ENCODE measurements at regions not wholly inside any gene's neighbourhood (a gene's known extent, or its start where the extent isn't known, plus 50 kb on each side); places are given as distances from the start of the nearest gene placed in this dataset.

- no peak for DNase-seq (ENCODE audit: low read depth)
- H3K4me3 ChIP-seq (ENCODE audit: low read depth, low read length), result no peak overlapping the region
- TF ChIP-seq CTCF (conservative IDR thresholded peaks at IDR 0.05; ENCODE audit: low read depth, low read length), result no peak
These were observed 336.7 kb upstream of the KCNH7 start for GRCh38 chr2:163175294-163175693.

- H3K4me3 ChIP-seq (ENCODE audit: low read depth, low read length), result no peak overlapping the region
- DNase-seq (ENCODE audit: low read depth), result no peak
- TF ChIP-seq CTCF (conservative IDR thresholded peaks at IDR 0.05; ENCODE audit: low read depth, low read length), result no peak
These were observed 335.0 kb upstream of the KCNH7 start for GRCh38 chr2:163173591-163173990.

DNA sequence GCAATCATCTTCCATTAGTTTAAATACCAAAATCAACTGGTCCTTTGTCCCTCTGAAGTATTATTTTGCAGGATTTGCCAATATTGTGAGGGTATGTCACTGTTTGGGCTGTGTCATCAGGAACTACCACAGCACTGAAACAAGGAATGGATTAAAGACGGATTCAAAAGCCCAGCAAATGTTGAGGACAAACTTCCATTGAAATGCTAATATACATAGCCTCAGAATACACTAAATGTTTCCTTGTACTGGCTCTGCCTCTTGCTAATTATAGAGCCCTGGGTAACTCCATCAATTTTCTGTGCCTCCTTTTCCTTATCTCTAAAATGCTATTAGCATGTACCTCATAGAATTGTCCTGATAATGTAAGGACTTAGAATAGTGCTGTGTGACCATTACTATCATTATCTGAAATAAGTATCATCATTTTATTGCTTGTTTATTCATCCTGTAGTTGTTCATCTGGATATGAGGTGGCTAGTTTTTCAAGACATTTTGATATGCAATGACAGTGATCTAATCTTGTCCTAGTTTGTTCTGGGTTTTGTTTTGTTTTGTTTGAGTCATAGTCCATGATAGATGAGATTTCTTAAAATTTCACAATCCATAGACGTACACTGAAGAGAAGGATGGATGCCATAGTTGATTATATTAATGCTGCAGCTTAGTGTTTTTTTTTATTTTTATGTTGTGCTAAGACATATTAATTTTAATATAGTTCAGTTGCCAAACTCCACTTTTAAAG, 333.4 kb upstream of the KCNH7 start:
- TF ChIP-seq CTCF (conservative IDR thresholded peaks at IDR 0.05; ENCODE audit: low read depth, low read length), result no peak

GRCh38 chr2:163157891-163158496, 319.4 kb upstream of the KCNH7 start:
- no peak for TF ChIP-seq CTCF (conservative IDR thresholded peaks at IDR 0.05; ENCODE audit: low read depth, low read length)
- no peak overlapping the region for H3K4me3 ChIP-seq (ENCODE audit: low read depth, low read length)
- no peak for DNase-seq (ENCODE audit: low read depth)

More for the DNA sequence above, 333.4 kb upstream of the KCNH7 start:
- no peak overlapping the region for H3K4me3 ChIP-seq (ENCODE audit: low read depth, low read length)
- no peak for DNase-seq (ENCODE audit: low read depth)

DNA sequence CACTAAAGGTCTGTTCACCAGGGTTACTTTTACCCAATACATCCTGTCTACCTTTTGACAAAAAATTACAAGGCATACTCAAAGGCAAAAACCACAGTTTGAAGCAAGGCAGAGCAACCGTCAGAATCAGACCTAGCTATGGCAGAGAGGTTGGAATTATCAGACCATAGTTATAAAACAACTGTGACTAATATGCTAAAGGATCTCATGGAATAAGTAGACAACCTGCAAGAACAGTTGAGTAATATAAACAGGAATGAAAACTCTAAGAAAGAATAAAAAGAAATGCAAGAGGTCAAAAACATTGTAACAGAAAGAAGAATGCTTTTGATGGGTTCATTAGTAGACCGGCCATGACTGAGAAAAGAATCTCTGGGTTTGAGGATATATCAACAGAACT, 318.8 kb upstream of the KCNH7 start:
- no peak overlapping the region for H3K4me3 ChIP-seq (ENCODE audit: low read depth, low read length)
- no peak for TF ChIP-seq CTCF (conservative IDR thresholded peaks at IDR 0.05; ENCODE audit: low read depth, low read length)
- no peak for DNase-seq (ENCODE audit: low read depth)

GRCh38 chr2:163155925-163156324, 317.4 kb upstream of the KCNH7 start:
- DNase-seq (ENCODE audit: low read depth), result no peak
- TF ChIP-seq CTCF (conservative IDR thresholded peaks at IDR 0.05; ENCODE audit: low read depth, low read length), result no peak
- no peak overlapping the region for H3K4me3 ChIP-seq (ENCODE audit: low read depth, low read length)

Data from epithelial cell of proximal tubule (primary cell).